ENCODE measurements at regions not wholly inside any gene's neighbourhood (a gene's known extent, or its start where the extent isn't known, plus 50 kb on each side); places are given as distances from the start of the nearest gene placed in this dataset.

DNA sequence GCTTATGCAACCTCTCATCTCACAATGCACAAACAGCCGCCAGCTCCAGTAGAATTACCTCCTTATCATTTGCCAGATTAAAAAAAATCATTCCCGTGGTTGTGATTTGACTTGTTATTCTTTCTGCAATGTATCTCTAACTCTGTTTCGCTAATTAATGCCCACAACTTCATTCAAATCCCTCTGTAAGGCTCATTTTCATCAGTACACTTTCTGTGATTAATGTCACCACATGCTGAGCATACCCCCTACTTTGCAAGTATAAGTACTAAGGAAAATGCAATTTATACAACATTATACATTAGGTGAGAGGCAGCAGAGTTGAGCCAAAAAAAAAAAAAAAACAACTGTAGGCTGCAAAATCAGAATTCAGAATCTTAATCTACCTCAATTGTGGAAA lies 166.0 kb downstream of the FSCB start:
- TF ChIP-seq, protein P1, sequence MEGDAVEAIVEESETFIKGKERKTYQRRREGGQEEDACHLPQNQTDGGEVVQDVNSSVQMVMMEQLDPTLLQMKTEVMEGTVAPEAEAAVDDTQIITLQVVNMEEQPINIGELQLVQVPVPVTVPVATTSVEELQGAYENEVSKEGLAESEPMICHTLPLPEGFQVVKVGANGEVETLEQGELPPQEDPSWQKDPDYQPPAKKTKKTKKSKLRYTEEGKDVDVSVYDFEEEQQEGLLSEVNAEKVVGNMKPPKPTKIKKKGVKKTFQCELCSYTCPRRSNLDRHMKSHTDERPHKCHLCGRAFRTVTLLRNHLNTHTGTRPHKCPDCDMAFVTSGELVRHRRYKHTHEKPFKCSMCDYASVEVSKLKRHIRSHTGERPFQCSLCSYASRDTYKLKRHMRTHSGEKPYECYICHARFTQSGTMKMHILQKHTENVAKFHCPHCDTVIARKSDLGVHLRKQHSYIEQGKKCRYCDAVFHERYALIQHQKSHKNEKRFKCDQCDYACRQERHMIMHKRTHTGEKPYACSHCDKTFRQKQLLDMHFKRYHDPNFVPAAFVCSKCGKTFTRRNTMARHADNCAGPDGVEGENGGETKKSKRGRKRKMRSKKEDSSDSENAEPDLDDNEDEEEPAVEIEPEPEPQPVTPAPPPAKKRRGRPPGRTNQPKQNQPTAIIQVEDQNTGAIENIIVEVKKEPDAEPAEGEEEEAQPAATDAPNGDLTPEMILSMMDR (IDR thresholded peaks at IDR 0.05), result no peak
- TF ChIP-seq POLR2A (IDR thresholded peaks at IDR 0.05), result no peak

Data from lower leg skin (tissue), 3 donors.